Suppressor macrophage treated with lipopolysaccharide for 1 hour (primary cell): ENCODE measurements at regions not wholly inside any gene's neighbourhood (a gene's known extent, or its start where the extent isn't known, plus 50 kb on each side); places are given as distances from the start of the nearest gene placed in this dataset.
A peak's percentile ranks its signal among the peaks of the same experiment; 100 is the strongest.

Experiments
- DNase-seq, 3 donors: peaks; one replicate each; pipeline ENCODE4 v3.0.0-alpha.2; 2020 to 2022

GRCh38 chr7:33819658-33820057 lies 85.7 kb upstream of the BMPER start:
- DNase-seq: peak in 1 of 3 donors; percentile 5

DNA sequence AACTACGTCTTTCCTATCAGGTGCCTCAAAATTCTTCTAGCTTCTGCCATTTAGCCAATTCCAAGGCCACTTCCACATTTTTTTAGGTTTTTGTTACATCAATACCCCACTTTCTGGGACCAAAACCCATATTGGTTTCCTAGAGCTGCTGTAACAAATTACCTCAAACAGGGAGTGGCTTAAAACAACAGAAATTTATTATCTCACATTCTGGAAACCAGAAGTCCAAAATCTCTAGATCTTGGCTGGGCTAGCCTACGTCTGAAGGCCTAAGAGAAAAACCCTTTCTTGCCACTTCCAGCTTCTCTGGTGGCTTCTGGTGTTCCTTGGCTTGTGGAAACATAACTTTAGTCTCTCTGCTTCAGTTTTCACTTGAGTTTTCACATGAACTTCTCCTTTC lies 85.1 kb upstream of the BMPER start:
- peak in 1 of 3 donors; percentile 6 for DNase-seq

DNA sequence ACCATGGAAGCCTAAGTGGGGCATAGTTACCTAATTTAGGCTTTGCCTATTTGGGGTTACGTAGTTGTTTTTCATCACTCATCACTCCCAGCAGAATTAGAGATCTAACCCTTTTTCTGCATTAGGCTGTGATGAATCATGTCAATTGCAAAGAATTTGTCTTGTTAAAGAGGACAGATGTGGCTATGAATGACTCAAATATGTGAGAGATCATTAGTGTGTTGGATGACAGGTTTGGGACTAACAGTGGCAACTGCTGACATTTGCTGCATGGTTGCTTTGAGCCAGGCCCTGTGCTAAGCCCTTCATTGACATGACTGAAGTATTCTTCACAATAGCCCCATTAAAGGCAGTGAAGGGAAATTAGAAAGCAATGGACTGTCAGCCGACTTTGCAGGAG lies 83.4 kb upstream of the BMPER start:
- DNase-seq: peak in 1 of 3 donors; percentile 12

DNA sequence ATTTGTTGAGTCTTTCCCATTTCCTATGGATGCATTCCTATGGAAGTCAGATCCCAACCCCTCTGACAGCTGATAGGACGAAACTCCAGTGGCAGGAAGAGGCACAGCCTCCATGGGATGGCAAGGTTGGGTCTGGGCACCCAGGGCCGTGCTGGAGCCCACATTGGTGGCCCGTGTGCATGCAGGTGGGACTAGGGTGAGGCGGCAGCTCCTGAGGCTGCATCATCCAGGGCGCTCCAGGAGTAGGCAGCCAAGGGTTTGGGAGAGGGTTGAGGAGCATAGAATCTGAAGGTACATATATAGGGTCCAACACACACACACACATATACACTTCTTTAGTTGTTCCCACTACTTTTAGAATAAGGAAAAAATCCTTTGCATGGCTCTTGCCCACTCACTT lies 81.4 kb upstream of the BMPER start:
- DNase-seq: no peak

DNA sequence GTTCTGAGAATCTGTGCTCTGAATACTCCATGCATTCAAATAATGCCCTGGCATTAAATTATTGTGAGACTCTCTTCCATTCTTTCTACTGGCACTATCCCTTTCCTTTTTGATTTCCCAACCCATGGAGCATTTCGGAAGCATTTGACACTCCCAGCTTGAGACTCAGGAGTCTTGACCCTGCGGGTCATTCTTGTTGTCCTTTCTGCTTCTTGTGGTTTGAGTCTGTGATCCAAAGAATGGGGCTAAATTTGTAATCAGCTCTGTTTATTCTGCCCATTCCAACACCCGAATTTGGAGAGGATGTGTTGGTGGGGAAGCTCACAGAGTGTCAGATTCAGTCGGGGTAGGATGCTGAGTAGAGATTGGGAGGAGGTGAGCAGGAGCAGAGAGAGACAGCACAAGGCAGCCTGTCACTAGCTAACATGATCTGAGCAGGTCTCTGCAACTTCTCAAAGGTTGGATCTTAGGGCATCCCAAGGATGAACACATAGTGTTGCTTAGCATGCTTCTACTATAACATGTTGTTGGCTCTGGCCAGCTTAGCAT lies 80.4 kb upstream of the BMPER start:
- no peak for DNase-seq

- DNase-seq: no peak
Measured at GRCh38 chr7:33825644-33826043, 79.7 kb upstream of the BMPER start.

DNA sequence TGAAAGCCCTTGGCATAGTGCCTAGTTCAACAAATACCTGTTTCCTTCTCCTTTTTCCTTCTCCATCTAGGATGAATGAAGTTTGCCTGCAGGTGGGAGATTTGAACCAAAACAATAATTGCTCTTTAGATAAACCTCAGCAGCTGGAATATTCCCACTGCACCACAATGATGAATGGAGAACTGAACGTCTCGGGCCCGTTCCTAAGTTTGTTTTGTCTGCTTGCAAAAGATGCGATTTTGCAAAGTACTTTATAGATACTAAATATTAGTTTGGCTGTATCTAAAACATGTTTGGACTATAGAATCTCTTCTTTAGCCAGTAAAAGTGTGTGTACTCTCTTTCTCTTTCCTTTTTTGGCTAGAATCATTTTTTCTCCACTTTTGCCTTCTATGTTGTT lies 75.8 kb upstream of the BMPER start:
- no peak for DNase-seq

GRCh38 chr7:33831389-33832141 lies 73.8 kb upstream of the BMPER start:
- DNase-seq: peak; percentile 17 to 37 (median 27)

- DNase-seq: no peak
Measured at GRCh38 chr7:33832271-33832721, 73.0 kb upstream of the BMPER start.

GRCh38 chr7:33836797-33837355 lies 68.5 kb upstream of the BMPER start:
- DNase-seq: no peak

DNA sequence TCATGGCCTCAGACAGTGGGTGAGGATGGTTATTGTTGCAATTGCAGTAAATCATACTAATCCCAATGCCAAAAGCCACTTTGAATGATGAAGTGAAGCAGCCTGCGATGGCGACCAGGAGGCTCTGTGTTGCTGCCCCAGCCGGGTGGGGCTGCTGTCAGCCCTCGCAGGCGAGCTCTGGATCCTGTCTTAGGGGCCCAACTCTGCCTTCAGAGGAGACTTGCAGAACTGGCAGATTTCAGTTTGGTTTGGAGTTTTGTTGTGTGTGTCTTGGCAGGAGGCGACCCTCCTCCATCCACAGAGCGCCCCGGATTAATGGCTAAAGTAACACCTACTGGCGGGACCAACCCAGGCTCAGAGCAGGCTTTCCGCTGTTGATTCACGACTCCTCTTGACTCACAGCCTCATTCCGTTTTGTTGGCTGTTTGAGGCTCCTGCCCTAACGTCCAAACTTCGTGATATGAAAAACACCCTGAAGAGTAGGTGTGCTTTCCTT lies 67.9 kb upstream of the BMPER start:
- DNase-seq: no peak

DNA sequence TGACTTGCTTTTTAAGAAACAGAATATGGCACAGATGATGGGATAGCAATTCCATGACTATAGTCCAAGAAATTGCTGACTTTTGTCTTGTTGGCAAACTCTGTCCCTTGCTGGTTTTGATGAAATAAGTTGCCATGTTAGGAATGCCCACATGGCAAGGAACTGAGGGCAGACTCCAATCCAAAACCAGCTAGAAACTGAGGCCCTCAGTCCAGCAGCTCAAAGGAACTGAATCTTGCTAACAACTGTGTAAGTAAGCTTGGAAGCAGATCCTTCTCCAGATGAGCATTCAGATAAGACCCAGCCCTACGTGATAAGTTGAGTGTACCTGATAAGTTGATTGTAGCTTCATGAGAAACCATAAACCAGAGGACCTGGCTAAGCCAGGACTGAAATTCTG lies 64.3 kb upstream of the BMPER start:
- no peak for DNase-seq

DNA sequence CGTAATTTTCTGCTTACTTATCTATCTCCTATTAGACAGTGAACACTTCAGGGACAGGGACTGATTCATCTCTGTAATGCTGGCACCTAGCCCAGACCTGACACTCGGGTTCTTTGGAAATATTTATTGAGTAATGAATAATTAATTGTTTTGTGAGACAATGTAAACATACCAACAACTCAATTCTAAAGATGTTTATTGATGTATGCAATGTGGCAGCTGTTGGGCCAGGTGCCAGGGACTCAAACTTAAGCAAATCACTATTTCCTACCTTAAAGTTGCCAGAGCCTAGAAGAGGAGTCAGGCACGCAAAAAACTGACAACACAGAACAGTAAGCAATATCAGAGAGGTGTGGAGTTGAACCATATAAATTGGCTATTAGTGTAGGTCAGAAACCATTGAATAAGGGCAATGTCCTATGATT lies 63.6 kb upstream of the BMPER start:
- no peak for DNase-seq

- DNase-seq: no peak
Measured at GRCh38 chr7:33842150-33842549, 63.2 kb upstream of the BMPER start.

DNA sequence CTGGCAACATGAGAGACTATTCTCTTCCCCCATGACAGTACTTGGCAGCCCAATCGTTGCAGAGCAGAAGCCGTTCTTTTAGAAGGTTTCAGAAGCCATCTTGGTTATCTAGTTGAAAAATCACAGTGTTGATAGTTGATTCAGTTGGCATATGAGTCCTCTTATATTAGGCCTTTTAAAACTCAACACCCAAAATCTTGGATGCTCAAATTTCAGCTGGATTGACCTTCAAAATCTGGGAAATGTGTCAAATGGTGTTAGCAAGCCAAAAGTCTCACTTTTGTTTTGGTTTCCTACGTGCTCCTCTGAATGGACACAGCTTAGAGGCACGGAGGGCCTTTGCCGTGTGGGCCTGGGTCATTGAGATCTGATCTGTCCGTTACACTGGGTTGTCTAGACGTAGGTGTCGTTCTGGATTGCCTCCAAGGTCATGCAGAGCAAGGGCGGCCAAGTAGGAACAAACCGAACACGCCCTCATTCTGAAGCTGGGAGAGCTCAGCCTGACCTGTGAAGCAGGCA lies 59.3 kb upstream of the BMPER start:
- DNase-seq: no peak

DNA sequence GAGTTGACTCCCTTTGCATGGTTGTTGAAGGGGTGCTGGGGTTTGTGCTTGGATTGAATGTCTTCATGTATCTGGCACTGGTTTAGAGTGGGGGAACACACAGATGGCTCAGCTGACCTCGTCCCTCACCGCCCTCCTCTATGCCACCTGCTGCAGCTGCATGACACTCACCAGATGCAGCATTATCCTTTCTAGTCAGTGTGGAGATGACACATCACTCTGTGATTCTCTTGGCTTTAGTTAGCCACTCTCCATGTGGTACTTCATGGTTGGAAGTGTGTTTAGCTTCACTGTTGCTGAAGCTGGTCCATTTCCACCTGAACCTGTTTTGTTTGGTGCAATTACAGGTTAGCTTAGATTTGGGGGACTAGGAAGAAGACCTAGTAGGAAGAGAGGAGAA lies 56.3 kb upstream of the BMPER start:
- DNase-seq: no peak

GRCh38 chr7:33849971-33850559 lies 55.3 kb upstream of the BMPER start:
- DNase-seq: no peak

DNA sequence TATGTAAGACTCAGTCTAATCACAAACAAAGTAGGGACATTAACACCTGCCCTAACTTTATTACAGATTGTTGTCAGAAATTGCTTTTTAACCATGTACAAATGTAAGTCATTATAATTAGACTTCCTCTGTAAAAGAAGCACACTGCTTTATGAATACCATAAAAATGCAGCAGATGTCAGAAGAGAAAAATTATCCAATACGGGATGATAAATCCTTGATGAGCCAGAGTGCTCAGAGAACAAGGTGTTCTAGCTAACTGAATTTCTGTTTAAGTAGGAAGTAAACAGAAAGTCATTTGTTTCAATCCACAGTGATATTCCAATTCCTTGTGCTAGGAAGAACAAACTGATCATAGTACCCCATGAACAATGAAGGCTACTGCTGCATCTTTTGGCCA lies 54.6 kb upstream of the BMPER start:
- no peak for DNase-seq

GRCh38 chr7:33852838-33853237 lies 52.5 kb upstream of the BMPER start:
- DNase-seq: no peak

GRCh38 chr7:33853361-33854062 lies 51.8 kb upstream of the BMPER start:
- no peak for DNase-seq

DNA sequence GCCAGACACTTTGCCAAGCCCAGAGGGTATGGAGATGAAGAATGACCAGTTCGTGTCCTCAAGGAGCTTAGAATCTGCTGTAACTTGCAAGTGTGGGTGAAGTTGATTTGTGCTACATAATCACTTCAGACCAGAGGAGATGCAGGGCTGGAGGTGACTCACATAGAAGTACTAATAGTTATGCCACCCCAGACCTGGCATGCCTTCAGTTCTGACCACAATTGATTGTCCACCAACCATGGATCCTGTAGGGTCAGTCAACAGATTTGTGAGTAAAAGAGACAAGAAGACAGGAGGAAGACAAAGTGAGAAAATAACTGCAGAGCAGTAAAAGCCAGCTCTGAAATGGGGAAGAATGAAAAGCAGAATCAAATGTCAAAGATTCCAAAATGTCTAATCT lies 51.2 kb upstream of the BMPER start:
- no peak for DNase-seq

DNA sequence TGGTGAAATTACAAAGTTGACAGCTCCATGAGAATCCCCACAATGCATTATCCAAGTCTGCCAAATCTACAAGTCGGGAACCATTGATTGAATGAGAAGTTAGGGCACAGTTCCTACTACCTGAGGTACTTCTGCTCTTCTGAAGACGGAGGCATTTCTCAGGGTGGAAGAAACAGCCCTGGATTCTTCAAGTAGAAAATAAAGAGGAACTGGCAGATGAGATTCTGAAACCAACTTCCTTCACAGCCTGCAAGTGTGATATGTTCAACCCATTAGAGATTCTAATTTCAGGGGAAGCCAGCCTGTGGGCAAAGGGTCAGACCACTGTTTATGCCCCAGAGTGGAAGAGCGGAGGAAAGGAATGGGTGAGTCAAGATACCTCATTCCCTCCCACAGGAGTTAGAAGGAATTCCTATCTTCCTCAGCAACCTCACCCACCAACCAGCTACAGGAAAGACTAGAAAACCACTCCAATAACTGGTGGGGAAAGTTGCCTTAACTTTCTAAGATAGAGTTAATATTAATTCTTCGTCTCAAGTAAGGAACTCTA lies 50.5 kb upstream of the BMPER start:
- DNase-seq: peak in 2 of 3 donors; percentile 2 to 5
